IMR-90 (cell line): ENCODE measurements at regions not wholly inside any gene's neighbourhood (a gene's known extent, or its start where the extent isn't known, plus 50 kb on each side); places are given as distances from the start of the nearest gene placed in this dataset.

Experiments
- ATAC-seq: fragments of 200-7000 bp; cut with Tn5 transposase; 2 replicates; pipeline ENCODE4 v1.9.1; 2020; ENCODE audit warnings: low read depth, mild to moderate bottlenecking, moderate library complexity
- BruUV-seq: library from RNA; stranded (reverse); fragments of 400-500 nt; replicated peaks from 2 replicates; lab custom pipeline; 2021; lab: Mats Ljungman, UMichigan
- CTCF ChIA-PET: fragments of 300-600 bp; formaldehyde crosslinking; extraction: SDS; loops from one replicate; lab custom pipeline; 2021; ENCODE audit warnings: antibody characterized with exemption; lab: Yijun Ruan, JAX
- POLR2A ChIA-PET: fragments of 300-600 bp; sonication (Branson Sonifier 250); formaldehyde crosslinking; loops from one replicate; lab custom pipeline; 2022; ENCODE audit warnings: antibody characterized with exemption; ENCODE audit not compliant: unreplicated experiment; lab: Charles Lee
- DNase-seq: peaks from one replicate; pipeline ENCODE4 v3.0.0; 2013
- H2AFZ ChIP-seq: replicated peaks from 2 replicates; pipeline ENCODE3; 2013; ENCODE audit warnings: low read length, mild to moderate bottlenecking; ENCODE audit not compliant: poor library complexity
- H2AK5ac ChIP-seq: 2 replicates; pipeline ENCODE4 v1.6.1; 2013; ENCODE audit warnings: low read depth, low read length, inconsistent platforms
- H2AK9ac ChIP-seq: replicated peaks from 2 replicates; pipeline ENCODE3; 2013; ENCODE audit warnings: mild to moderate bottlenecking, low read depth, low read length, moderate library complexity; ENCODE audit not compliant: poor library complexity
- H2BK120ac ChIP-seq: 2 replicates; pipeline ENCODE4 v1.6.1; 2013; ENCODE audit warnings: low read depth, low read length, inconsistent platforms
- H2BK15ac ChIP-seq: 3 replicates; pipeline ENCODE4 v1.6.1; 2013; ENCODE audit warnings: low read depth, low read length, inconsistent platforms
- H2BK20ac ChIP-seq: 2 replicates; pipeline ENCODE4 v1.6.1; 2013; ENCODE audit warnings: low read depth, mild to moderate bottlenecking, inconsistent platforms, low read length, moderate library complexity
- H2BK5ac ChIP-seq: 2 replicates; pipeline ENCODE4 v1.6.1; 2013; ENCODE audit warnings: mild to moderate bottlenecking, low read depth, low read length, inconsistent platforms; ENCODE audit not compliant: poor library complexity, severe bottlenecking
- H3K14ac ChIP-seq: replicated peaks from 2 replicates; pipeline ENCODE4 v1.6.1; 2013; ENCODE audit warnings: low read depth, low read length, inconsistent platforms
- H3K18ac ChIP-seq: 2 replicates; pipeline ENCODE4 v1.6.1; 2013; ENCODE audit warnings: low read depth, low read length, control low read depth
- H3K23ac ChIP-seq: 2 replicates; pipeline ENCODE4 v1.6.1; 2013; ENCODE audit warnings: low read depth, low read length, inconsistent platforms
- H3K27ac ChIP-seq: 2 replicates; pipeline ENCODE4 v1.5.1; 2013; ENCODE audit warnings: mild to moderate bottlenecking, control low read depth, low read length; ENCODE audit not compliant: insufficient read depth
- H3K27me3 ChIP-seq: 2 replicates; pipeline ENCODE4 v1.6.1; 2013; ENCODE audit warnings: low read length; ENCODE audit not compliant: control insufficient read depth, insufficient read depth
- H3K36me3 ChIP-seq: 2 replicates; pipeline ENCODE4 v1.6.1; 2013; ENCODE audit warnings: low read length, mixed read lengths; ENCODE audit not compliant: control insufficient read depth, insufficient read depth
- H3K4ac ChIP-seq: 2 replicates; pipeline ENCODE4 v1.6.1; 2013; ENCODE audit warnings: low read depth, low read length, inconsistent platforms
- H3K4me1 ChIP-seq: 2 replicates; pipeline ENCODE4 v1.6.1; 2013; ENCODE audit warnings: low read length, mixed read lengths; ENCODE audit not compliant: control insufficient read depth, insufficient read depth
- H3K4me2 ChIP-seq: 2 replicates; pipeline ENCODE4 v1.6.1; 2013; ENCODE audit warnings: low read depth, mild to moderate bottlenecking, control low read depth, low read length, moderate library complexity
- H3K4me3 ChIP-seq: 2 replicates; pipeline ENCODE4 v1.5.1; 2013; ENCODE audit warnings: low read depth, mild to moderate bottlenecking, control low read depth, low read length, moderate library complexity; ENCODE audit not compliant: insufficient read depth
- H3K56ac ChIP-seq: 2 replicates; pipeline ENCODE4 v1.6.1; 2013; ENCODE audit warnings: low read length, inconsistent platforms; ENCODE audit not compliant: insufficient read depth; ENCODE audit errors: extremely low read depth
- H3K79me1 ChIP-seq, 2 experiments: 2 replicates each; pipeline ENCODE4 v1.6.1; 2013; ENCODE audit warnings: low read length in 2 of 2, inconsistent platforms in 1 of 2, low read depth in 1 of 2
- H3K9ac ChIP-seq: 2 replicates; pipeline ENCODE4 v1.6.1; 2013; ENCODE audit warnings: low read depth, low read length, control low read depth
- H3K9me1 ChIP-seq: 2 replicates; pipeline ENCODE4 v1.6.1; 2013; ENCODE audit warnings: low read length, inconsistent platforms; ENCODE audit not compliant: insufficient read depth
- H3K9me3 ChIP-seq: 2 replicates; pipeline ENCODE4 v1.6.1; 2013; ENCODE audit warnings: low read length; ENCODE audit not compliant: control insufficient read depth, insufficient read depth
- H4K20me1 ChIP-seq: 2 replicates; pipeline ENCODE4 v1.6.1; 2013; ENCODE audit warnings: low read length, inconsistent platforms; ENCODE audit not compliant: insufficient read depth
- H4K5ac ChIP-seq: 2 replicates; pipeline ENCODE4 v1.6.1; 2013; ENCODE audit warnings: mild to moderate bottlenecking, low read depth, low read length, control low read depth
- H4K8ac ChIP-seq, 2 experiments: 2 replicates each; pipeline ENCODE4 v1.6.1; 2013; ENCODE audit warnings: low read depth in 2 of 2, low read length in 2 of 2, control low read depth in 1 of 2, inconsistent platforms in 1 of 2
- H4K91ac ChIP-seq: 2 replicates; pipeline ENCODE4 v1.6.1; 2013; ENCODE audit warnings: low read depth, low read length, inconsistent platforms; ENCODE audit not compliant: insufficient read depth
- BHLHE40 ChIP-seq: fragments of 150-350 bp; IDR thresholded peaks from 2 replicates; pipeline ENCODE4 v1.6.1; 2016; ENCODE audit warnings: mild to moderate bottlenecking, low read depth, low read length
- CEBPB ChIP-seq: IDR thresholded peaks from 2 replicates; pipeline ENCODE4 v1.6.1; 2012; ENCODE audit warnings: low read depth, low read length, improper control_type of control experiment
- CHD1 ChIP-seq: IDR thresholded peaks from 2 replicates; pipeline ENCODE4 v1.6.1; 2012; ENCODE audit warnings: low read depth, low read length, improper control_type of control experiment
- FOS ChIP-seq: fragments of 150-350 bp; IDR thresholded peaks from 2 replicates; pipeline ENCODE4 v1.6.1; 2016; ENCODE audit warnings: low read depth, low read length
- MAFK ChIP-seq: IDR thresholded peaks from 2 replicates; pipeline ENCODE4 v1.6.1; 2012; ENCODE audit warnings: low read depth, low read length, improper control_type of control experiment
- MAZ ChIP-seq: IDR thresholded peaks from 2 replicates; pipeline ENCODE4 v1.6.1; 2012; ENCODE audit warnings: low read depth, mild to moderate bottlenecking, low read length, improper control_type of control experiment, moderate library complexity, borderline replicate concordance
- MXI1 ChIP-seq: IDR thresholded peaks from 2 replicates; pipeline ENCODE4 v1.6.1; 2012; ENCODE audit warnings: low read depth, mild to moderate bottlenecking, low read length, moderate library complexity, borderline replicate concordance
- NFE2L2 ChIP-seq: fragments of 150-350 bp; IDR thresholded peaks from 2 replicates; pipeline ENCODE4 v1.6.1; 2016; ENCODE audit warnings: low read depth, mild to moderate bottlenecking, low read length
- POLR2A ChIP-seq: IDR thresholded peaks from 2 replicates; pipeline ENCODE4 v1.6.1; 2012; ENCODE audit warnings: mild to moderate bottlenecking, low read depth, low read length
- RAD21 ChIP-seq: IDR thresholded peaks from 2 replicates; pipeline ENCODE4 v1.6.1; 2012; ENCODE audit warnings: low read length, improper control_type of control experiment
- RCOR1 ChIP-seq: IDR thresholded peaks from 2 replicates; pipeline ENCODE4 v1.6.1; 2012; ENCODE audit warnings: mild to moderate bottlenecking, low read length, improper control_type of control experiment; ENCODE audit not compliant: insufficient replicate concordance
- RFX5 ChIP-seq: IDR thresholded peaks from 2 replicates; pipeline ENCODE4 v1.8.0; 2012; ENCODE audit warnings: low read depth, mild to moderate bottlenecking, low read length, moderate library complexity
- SMC3 ChIP-seq: fragments of 150-350 bp; IDR thresholded peaks from 2 replicates; pipeline ENCODE4 v1.6.1; 2016; ENCODE audit warnings: low read depth, mild to moderate bottlenecking, antibody characterized with exemption, low read length, moderate library complexity
- dilution Hi-C: fragments of 300-500 bp; cut with HindIII; formaldehyde crosslinking; loops from one replicate; pipeline ENCODE4 v1.14.3; 2018; ENCODE audit warnings: low sequenced_read_pairs; ENCODE audit not compliant: unreplicated experiment
- in situ Hi-C: fragments of 300-500 bp; cut with MboI; formaldehyde crosslinking; loops from 3 replicates; pipeline ENCODE4 v1.14.3; 2019; ENCODE audit warnings: low sequenced_read_pairs, inconsistent platforms, mixed read lengths
- intact Hi-C: fragments of 100-400 bp; cut with micrococcal nuclease; formaldehyde crosslinking; loops from 2 replicates; pipeline ENCODE4 v1.10.0; 2022
- TF ChIP-seq, protein P1 (sequence below): fragments of 150-350 bp; IDR thresholded peaks from 2 replicates; pipeline ENCODE4 v1.6.1; 2016; ENCODE audit warnings: low read depth, mild to moderate bottlenecking, low read length, moderate library complexity, borderline replicate concordance
- TF ChIP-seq, protein P2 (sequence below): fragments of 150-350 bp; IDR thresholded peaks from 2 replicates; pipeline ENCODE4 v1.6.1; 2017; ENCODE audit warnings: mild to moderate bottlenecking, antibody characterized with exemption, low read length, low read depth
- TF ChIP-seq, protein P3 (sequence below): conservative IDR thresholded peaks from 2 replicates; pipeline ENCODE4 v1.5.1; 2012; ENCODE audit warnings: mild to moderate bottlenecking, low read depth, low read length, improper control_type of control experiment

DNA sequence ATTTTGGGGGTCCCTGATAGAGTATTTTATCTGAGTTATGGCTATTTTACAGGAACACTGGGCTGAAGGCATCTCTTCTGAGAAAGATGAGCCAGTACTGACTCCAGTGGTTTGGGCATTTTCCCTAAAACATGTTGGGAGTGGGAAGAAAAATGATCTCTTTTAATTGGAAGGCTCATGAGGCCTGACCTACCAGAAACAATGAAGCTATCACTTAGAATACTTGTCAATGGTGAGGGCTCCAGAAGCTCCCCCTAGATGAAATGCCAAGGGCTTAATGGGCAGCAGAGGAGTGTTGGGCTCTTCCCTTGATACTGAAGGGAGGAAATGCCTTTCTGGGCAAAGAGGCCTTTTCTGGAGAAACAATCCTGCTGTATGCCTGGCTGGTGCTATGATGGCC lies 63.5 kb upstream of the BDNF start:
- H2AK5ac ChIP-seq, result no peak overlapping the region
- ATAC-seq, result no peak
- H3K27ac ChIP-seq, result no peak overlapping the region
- no peak overlapping the region for H4K8ac ChIP-seq
- H3K4me1 ChIP-seq, result no peaks in the 10 kb centered on the region; the same call in 1 of the 2 replicates
- CTCF ChIA-PET, result no interaction called here
- DNase-seq, result no peak
- POLR2A ChIA-PET, result no interaction called here
- no peak overlapping the region for H3K4me2 ChIP-seq
- TF ChIP-seq MXI1 (no peak), RFX5 (no peak), BHLHE40 (no peak), CHD1 (no peak), RAD21 (no peak), NFE2L2 (no peak), POLR2A (no peak), MAZ (no peak), CEBPB (no peak), RCOR1 (no peak), MAFK (no peak), SMC3 (no peak), FOS (no peak)
- TF ChIP-seq, protein P1, sequence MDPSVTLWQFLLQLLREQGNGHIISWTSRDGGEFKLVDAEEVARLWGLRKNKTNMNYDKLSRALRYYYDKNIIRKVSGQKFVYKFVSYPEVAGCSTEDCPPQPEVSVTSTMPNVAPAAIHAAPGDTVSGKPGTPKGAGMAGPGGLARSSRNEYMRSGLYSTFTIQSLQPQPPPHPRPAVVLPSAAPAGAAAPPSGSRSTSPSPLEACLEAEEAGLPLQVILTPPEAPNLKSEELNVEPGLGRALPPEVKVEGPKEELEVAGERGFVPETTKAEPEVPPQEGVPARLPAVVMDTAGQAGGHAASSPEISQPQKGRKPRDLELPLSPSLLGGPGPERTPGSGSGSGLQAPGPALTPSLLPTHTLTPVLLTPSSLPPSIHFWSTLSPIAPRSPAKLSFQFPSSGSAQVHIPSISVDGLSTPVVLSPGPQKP, result no peak
- TF ChIP-seq, protein P2, sequence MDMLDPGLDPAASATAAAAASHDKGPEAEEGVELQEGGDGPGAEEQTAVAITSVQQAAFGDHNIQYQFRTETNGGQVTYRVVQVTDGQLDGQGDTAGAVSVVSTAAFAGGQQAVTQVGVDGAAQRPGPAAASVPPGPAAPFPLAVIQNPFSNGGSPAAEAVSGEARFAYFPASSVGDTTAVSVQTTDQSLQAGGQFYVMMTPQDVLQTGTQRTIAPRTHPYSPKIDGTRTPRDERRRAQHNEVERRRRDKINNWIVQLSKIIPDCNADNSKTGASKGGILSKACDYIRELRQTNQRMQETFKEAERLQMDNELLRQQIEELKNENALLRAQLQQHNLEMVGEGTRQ, result no peak
- TF ChIP-seq, protein P3, sequence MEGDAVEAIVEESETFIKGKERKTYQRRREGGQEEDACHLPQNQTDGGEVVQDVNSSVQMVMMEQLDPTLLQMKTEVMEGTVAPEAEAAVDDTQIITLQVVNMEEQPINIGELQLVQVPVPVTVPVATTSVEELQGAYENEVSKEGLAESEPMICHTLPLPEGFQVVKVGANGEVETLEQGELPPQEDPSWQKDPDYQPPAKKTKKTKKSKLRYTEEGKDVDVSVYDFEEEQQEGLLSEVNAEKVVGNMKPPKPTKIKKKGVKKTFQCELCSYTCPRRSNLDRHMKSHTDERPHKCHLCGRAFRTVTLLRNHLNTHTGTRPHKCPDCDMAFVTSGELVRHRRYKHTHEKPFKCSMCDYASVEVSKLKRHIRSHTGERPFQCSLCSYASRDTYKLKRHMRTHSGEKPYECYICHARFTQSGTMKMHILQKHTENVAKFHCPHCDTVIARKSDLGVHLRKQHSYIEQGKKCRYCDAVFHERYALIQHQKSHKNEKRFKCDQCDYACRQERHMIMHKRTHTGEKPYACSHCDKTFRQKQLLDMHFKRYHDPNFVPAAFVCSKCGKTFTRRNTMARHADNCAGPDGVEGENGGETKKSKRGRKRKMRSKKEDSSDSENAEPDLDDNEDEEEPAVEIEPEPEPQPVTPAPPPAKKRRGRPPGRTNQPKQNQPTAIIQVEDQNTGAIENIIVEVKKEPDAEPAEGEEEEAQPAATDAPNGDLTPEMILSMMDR, result no peak
- no peaks in the 10 kb centered on the region for H3K9me3 ChIP-seq
- H3K4ac ChIP-seq, result no peak overlapping the region
- H3K18ac ChIP-seq, result no peak overlapping the region
- no peaks in the 10 kb centered on the region for H3K79me1 ChIP-seq
- H3K4me3 ChIP-seq, result no peak overlapping the region
- no peak overlapping the region for H2BK120ac ChIP-seq
- no peak overlapping the region for H3K56ac ChIP-seq
- H3K27me3 ChIP-seq, result no peaks in the 10 kb centered on the region
- H2AFZ ChIP-seq, result no peak overlapping the region
- H3K14ac ChIP-seq, result no peak overlapping the region
- no peak overlapping the region for H2BK5ac ChIP-seq
- dilution Hi-C loops (no loop called here), in situ Hi-C loops (no loop called here), intact Hi-C loops (no loop called here)
- H4K20me1 ChIP-seq, result no peaks in the 10 kb centered on the region
- H3K23ac ChIP-seq, result no peak overlapping the region
- H4K91ac ChIP-seq, result no peak overlapping the region
- no peaks in the 10 kb centered on the region for H3K9me1 ChIP-seq
- no TSS peak for BruUV-seq
- H4K5ac ChIP-seq, result no peak overlapping the region
- H3K9ac ChIP-seq, result no peak overlapping the region
- H2AK9ac ChIP-seq, result no peak overlapping the region
- no peak overlapping the region for H2BK20ac ChIP-seq
- no peak overlapping the region for H2BK15ac ChIP-seq
- no peaks in the 10 kb centered on the region for H3K36me3 ChIP-seq
